GM19240 (cell line): ENCODE measurements at regions not wholly inside any gene's neighbourhood (a gene's known extent, or its start where the extent isn't known, plus 50 kb on each side); places are given as distances from the start of the nearest gene placed in this dataset.

ENCODE experiments used
- DNase-seq: peaks from one replicate; pipeline ENCODE4 v3.0.0; 2011; ENCODE audit warnings: low spot score; ENCODE audit not compliant: insufficient read length

DNA sequence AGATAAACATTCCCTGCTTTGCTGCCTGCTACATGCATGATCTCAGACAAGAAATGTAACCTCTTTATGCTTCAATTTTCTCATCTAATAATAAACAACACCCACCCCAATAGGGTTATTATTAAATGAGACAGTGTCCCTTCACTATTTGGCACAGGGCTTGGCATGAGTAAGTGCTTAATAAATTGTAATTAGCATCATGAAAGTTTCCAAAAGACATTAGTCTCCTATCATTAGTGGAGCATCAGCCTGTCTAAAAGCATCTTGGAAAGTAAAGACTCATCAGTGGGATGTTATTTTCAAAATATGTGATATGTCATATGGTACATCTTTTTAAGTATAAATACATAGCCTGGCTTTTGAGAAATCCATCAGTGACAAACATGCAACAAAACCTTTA, 275.0 kb downstream of the ZEB2 start:
- no peak for DNase-seq

DNA sequence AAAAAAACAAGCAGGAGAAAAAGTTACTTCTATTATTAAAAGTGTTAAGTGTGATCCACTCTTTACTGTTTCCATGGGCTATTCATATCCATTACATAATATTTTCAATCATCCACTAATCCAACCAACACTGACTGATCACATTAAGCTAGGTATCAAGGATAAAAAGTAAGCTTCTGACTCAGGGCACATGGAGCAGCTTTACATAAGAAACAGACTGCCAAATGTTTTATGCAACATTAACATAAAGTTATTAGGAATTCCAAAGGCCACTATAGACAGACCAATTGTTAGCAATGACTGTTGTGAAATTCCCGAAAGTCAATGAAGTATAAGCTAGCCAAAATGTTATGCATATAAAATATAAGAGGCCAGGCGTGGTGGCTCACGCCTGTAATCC, 277.6 kb downstream of the ZEB2 start:
- no peak for DNase-seq

DNA sequence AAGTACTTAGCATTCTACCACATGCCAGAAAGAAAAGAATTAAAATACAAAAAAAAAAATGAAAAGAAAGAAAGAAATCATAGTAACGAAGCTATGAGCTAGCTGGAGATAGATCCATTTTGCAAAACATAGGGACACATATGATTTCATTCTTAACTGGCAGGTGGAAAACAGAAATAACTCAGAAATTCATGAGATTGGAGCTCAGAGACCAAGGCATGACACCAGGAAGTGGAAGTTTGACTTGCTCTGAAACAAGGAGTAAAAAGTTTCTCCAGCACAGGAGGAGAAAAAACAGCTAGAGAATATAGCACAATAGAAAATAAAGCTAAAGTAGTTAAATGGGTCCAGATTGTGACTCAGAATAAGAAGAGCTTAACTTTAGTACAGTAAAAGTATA, 278.1 kb downstream of the ZEB2 start:
- no peak for DNase-seq

DNA sequence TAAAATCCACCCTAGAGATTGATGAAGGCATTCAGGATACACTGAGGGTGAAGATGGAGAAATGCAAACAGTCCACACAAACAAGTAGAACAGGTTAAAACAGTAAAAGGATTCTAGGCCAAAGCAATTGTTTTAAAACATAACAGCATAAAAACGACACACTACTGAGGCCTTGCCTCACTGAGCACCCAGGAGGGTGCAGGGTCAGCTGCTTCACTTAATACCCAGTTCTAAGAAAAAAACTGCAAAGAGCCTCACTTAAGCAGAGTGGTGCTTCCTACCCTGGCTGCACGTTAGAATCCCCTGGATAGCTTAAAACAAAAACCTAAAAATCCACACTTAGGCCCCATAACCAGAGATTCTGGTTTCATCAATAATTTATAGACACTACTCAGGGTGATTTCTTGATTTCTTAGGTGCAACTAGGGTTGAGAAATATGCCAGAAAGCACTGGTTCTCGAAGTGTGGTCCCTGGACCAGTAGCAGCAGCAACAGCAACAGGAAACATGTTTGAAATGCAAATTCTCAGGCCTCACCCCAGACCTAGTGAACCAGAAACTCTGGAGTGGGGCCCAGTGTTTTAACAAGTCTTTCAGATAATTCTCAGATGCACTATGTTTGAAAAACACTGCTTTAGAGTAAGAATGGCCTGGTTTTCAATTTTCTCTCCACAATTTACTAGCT, 279.1 kb downstream of the ZEB2 start:
- DNase-seq: no peak

DNA sequence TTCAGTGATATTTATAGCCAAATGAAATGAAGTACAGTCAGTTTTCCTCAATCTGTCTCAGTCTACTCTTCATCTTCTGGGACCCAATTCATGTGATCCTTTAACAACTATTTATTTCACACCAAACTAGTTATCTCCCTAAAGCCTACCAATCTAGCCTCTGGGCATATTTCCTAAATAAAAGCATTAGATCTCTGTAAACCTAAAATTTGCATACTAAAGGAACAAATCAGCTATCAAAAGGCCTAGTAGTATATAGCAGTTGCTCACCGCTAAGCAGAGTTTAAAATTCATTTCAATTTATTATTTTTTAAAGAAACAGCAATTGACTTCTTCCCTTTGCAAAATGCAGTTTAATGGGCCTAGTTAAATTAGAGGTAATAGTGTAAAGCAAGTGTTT, 280.2 kb downstream of the ZEB2 start:
- no peak for DNase-seq

DNA sequence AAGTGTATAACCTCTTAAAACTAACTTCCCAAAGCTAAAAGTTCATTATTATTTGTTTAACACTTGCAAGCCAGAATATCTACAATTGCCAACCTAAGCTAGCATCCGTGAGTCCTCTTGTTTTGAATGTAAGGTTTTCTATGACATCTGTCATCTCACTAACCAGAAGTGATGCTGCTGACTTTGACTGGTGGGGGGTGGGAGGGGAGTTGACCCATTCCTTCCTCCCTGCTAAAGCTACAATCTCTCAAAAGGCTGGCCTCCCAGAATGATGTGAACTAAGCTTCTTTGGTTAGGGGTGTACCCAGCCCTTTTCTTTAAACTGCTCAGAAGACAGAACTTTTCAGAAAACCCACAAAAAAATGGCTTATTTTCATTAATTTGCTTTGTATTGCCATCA, 280.6 kb downstream of the ZEB2 start:
- no peak for DNase-seq

DNA sequence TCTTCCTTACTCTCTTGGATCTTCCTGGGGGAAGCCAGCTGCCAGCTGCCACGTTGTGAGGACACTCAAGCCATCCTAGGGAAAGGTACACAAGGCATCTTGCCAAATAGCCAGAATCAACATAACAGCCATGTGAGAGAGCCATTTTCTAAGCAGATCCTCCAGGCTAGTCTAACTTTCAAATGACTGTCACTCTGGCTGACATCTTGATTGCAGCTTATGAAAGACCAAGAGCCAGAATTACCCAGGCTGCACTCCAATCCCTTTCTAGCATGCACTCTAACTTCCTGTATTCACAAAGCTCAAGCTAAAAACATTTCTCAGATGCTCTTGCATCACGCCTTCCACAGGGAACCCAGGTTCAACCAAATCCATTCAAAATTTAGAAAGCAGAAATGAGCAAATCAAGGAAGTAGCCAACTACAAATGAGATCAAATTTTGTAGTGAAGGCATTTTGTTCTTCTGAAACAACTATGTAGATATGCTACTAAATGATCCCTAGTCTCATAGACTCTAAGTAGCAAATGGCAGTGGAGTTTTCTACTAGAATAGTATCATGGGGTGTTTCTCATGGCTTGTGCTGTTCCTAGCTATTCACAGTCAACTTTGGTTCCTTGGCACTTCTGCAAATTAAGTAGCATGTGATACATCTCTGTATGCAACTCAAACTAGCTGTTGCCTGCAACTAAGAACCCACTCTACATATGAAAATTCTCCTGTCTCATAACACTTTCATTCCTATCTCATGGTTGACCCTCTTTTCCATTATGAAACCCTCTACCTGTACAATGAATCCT, 281.9 kb downstream of the ZEB2 start:
- DNase-seq: no peak

DNA sequence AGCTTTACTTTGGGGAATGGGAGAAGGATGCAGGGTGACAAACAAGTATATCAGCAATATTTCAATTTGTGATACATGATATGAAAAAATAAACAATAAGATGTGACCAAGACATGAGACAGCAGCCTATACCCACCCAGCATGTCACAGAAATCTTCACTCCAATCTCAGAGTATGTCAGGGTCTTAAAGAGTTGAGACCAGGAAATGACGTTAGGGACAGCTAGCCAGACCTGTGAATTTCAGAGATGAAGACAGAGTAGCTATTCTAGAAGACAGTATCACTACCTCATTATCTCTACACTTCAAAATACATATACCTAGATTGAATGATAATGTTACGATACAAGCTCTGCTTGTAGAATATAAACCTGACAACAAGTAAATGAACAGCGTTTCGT, 282.8 kb downstream of the ZEB2 start:
- DNase-seq: no peak

DNA sequence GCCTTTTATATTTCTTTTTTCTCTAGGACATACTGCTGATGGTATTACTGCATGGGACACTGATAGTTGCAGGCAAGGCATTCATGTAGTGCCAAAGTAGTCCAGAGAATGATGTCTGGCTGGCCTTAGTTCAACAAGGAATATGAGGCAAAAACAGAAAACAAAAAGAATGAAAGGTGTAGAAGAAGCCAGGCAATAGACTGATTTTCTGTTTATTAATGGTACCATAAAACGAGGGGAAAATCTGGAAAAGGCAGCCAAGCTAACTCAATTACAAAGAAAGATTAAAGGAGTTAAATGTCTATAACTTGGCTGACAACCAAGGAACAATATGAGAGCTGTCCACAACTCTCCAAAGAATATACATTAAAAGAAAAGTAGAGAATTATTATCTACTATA, 284.9 kb downstream of the ZEB2 start:
- no peak for DNase-seq

DNA sequence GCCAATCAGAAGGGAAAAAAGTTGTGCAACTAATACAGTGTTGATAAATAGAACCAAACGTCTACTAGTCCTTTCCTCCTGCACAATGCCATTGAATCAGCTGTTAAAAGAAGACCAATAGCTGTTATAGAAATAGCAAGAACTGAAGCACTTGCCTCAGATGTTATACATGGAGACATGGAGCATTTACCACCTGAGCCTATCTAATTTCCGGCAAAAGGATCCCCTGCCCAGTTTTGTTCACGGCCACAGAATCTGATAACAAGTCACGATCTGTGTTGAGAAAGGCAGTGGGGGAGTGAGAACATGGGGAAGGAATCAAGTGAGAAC, 285.4 kb downstream of the ZEB2 start:
- DNase-seq: no peak

DNA sequence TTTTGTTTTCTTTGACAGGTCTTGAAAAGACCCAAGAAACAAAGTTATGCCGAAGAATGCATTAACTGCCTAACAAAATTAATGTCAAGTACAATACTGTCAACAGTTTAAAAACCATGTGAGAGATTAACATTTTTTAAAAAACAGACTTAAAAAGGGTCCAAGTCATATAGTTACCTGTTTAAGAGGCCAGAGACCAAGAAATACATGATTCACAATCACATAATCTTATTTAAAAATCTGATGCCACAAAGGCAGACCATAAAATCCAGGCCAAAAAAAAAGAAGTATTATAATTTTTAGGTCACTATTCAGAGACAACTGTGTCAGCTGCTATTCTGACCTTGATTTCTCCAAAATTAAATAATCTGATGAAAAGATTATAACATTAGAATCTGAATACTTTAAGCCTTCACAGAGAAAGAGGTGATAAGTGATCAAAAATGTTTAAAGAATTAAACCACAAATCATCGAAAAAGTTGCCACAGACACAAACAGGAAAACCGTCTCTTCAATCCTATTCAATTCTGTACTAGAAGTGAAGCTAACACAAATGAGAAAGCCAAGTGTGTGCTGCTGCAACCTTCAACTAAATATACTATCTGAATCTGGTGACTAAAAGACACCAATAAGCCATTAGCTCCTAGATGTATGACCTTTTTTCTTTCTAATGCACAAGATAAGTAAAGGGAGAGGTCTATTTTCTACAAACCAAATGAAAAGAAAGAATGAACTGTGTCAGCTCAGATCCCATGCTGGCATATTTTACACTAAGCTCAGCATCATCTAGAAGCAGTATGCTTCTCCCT, 286.0 kb downstream of the ZEB2 start:
- no peak for DNase-seq

DNA sequence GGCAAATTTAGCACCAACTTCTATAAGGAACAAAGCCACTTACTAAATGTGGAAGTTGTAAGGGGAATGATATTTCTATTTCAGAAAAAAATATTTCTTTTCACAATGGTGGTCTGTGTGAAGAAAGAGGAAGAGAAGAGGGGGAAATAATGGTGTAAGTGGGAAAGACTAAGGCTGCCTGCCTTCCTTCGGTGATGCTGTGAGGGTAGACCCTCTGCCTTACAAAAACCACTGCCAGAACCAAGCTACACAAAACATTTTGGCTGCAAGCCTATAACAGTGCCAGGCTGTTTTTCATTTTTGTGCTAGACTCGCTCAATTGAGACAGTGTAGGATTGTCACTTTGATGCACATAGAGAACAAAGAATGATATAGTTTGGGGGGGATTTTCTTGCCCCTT, 286.6 kb downstream of the ZEB2 start:
- no peak for DNase-seq

DNA sequence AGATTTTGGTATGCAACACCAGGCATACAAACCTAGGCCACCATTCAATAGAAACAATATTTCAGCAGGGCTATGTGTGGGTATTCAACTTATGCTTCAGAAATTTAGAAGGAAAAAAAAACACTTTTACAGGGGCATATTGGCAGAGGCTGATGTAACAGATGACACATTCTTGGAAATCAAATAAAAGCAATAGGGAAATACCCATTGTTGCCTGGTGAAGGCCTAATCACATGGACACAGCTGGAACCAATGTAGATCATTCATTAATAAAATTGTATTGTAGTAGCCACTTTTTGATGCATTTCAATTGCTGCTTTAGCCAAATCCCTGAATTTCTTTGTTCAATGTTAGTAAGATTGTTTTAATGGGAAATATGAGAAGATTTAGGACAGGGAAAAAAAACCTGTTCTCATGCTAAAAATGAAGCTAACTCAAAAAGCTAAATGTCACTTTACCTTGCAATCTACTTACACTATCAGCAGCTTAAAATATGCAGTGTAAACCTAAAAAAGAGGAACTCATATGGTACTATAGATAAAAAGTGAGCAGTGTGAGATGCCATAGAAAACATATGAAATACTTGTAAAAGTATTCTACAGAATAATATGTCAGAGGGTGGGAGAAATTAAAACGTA, 289.4 kb downstream of the ZEB2 start:
- DNase-seq: no peak

DNA sequence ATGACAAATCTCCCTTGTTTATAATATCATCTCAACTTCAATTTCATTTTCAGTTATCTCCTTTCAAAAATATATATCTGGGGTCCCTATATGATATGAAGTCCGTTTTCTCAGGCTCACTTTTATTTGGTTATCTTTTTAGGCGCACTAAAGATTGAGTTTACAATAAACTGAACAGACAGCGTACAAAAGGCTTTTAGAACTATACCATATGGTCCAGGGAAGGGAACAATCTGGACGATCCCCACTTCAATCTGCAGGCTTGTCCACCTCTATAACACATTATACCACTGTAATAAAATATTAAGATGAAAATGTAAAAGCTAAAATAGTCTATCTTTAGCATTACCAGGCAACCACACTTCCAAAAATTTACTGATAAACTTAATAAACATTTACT, 289.9 kb downstream of the ZEB2 start:
- no peak for DNase-seq

DNA sequence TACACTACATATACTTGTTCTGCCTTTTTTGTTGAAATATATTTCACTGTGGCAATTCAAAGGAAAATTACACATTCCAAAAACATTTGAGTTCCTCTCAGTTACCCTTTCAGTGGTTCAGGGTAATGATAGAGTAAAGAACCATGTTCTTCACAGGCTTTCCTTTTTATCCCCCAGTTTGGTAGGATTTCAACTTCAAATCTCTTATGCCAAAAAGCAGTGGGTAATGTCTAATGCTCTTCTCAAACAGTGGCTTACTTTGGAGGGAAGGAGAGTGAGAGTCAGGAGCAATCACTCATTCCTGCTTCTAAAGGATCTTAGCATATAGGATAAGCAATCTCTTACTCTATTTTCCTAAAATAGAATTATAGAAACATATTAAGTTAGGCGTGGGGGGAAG, 290.6 kb downstream of the ZEB2 start:
- DNase-seq: no peak

DNA sequence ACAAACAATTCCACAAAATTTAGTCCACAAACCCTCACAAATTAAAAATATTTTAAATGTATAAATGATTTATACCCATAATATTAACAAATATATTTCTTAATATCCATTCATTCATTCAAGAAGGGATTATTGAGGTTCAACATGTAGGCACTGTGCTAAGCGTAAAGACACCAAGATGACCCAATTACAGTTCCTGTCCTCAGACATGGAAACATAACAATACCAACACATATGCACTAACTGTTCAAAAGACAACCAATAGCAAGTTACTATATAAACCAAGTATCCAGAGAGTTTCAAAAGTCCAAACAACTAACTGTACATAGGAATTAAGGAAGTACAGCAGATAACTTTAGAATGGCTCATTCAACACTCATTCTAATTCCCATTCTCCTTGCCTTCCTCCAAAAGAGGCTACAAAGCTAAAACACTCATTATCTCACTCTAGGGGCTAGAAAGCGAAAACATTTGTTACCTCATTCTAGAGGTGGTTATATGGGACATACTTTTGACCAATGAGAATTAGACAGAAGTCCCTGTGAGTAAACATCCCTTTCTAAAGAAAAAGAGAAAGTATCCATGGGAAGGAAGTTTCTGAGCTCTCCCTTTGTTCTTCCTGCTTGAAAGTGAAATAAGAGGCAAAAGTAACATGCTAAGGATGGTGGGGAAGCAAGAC, 292.4 kb downstream of the ZEB2 start:
- no peak for DNase-seq

DNA sequence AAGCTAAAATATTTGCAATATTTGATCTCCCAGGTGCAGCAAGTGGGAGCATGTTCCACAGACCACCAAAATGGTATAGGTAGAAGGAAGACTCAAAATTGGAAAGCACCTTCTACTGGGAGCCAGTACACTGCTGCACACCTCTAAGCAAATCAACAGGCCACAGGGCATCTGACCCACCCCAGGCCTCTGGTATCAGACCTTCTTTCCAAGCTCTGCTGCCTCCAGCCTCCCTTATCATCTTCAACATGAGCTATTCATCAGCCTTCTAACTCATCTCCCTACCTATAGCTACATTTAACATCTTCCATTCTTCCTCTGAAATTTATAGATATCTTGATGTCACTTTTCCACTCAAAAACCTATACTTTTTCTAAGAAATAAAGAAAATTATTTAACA, 294.8 kb downstream of the ZEB2 start:
- DNase-seq: no peak

DNA sequence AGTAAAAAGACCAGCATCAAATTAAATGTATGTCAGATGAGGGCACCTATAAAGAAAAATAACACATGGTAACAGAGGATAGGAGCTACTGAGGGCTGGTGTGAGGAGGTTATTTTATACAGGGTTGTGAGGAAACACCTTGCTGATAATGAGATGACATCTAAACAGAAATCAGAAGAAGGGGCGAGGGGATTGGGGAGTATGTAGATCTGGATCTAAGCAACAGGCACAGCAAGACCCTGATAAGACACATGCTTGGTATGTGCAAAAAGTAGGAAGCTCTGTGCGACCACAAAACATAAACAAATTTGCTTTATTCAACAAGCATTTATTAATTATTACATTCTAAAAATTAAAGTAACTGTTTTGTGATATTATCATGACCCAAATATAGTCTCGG, 295.4 kb downstream of the ZEB2 start:
- DNase-seq: no peak

DNA sequence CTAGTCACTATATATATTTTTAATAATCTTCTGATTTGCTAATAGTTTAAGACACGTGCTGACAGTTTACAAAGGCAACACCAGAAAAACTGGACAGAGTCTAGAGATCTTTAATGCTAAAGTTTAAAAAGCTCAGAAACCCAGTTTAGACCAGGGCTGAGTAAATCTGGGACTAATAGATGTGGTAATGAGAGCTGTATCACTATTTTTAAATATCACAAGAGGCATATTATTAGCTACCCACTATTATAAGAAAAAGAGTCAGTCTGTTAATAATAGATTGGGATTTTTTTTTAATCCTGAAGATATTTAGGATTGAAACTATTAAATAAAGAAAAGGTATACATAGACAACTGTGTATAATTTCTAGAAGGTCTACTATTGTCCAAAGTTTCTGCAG, 299.9 kb downstream of the ZEB2 start:
- no peak for DNase-seq

DNA sequence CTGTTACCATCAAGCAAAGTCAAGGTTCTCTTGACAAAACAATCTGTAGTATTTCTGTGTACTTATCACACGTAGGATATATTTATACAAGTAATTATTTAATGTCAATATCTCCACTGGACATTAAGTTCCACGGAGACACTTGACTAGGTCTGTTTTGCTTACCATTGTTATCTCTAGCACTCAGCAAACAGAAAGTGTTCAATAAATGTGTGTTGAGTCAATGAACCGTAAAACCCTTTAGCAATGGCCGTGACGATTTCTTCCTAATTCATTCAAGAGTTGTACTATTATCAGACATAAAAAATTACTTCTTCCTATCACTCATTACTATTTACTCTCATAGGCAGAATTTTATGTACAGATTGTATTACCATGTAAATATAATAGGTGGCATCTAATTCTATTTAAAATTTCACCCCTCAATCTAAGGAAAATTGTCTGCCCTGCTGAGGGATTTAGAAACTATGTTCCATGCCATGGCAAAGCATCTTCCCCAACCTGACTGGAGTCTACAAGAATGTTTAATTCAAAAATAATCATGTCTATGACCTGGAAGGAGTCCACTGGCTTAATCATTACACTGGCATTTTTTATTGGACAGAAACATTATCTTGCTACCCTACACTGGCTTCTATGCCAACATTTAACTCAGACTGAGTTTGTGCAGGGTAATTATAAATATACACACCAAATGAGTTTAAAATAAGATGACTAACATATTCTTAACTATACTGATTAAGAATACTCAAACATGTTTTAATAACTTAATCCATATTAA, 301.9 kb downstream of the ZEB2 start:
- DNase-seq: no peak
